SU-DHL-6 (cell line): ENCODE measurements at regions not wholly inside any gene's neighbourhood (a gene's known extent, or its start where the extent isn't known, plus 50 kb on each side); places are given as distances from the start of the nearest gene placed in this dataset.

ENCODE experiments used
- H2AFZ ChIP-seq: fragments of 200-600 bp; sonication (generic); 2 replicates; pipeline ENCODE4 v1.6.1; 2014; ENCODE audit warnings: low read depth, mild to moderate bottlenecking, moderate library complexity, mixed read lengths, antibody characterized with exemption, low read length; ENCODE audit not compliant: severe bottlenecking
- H3F3A ChIP-seq: fragments of 200-600 bp; shearing (Covaris generic); 2 replicates; pipeline ENCODE4 v1.6.0; 2016; ENCODE audit warnings: antibody characterized with exemption, mild to moderate bottlenecking; ENCODE audit not compliant: insufficient read depth
- H3K27ac ChIP-seq: fragments of 200-600 bp; sonication (generic); 2 replicates; pipeline ENCODE4 v1.5.1; 2016; ENCODE audit warnings: low read depth, mild to moderate bottlenecking, low read length, moderate library complexity, mixed read lengths
- H3K27me3 ChIP-seq: fragments of 200-600 bp; sonication (generic), shearing (Covaris generic); 2 replicates; pipeline ENCODE4 v1.6.0; 2014; ENCODE audit warnings: mild to moderate bottlenecking, low read length
- H3K36me3 ChIP-seq: fragments of 200-600 bp; sonication (generic); 2 replicates; pipeline ENCODE4 v1.6.1; 2014; ENCODE audit warnings: mild to moderate bottlenecking, low read length, mixed read lengths
- H3K4me2 ChIP-seq: fragments of 300-600, 200-600 bp; shearing (Covaris generic), sonication (generic); 2 replicates; pipeline ENCODE4 v1.6.0; 2014; ENCODE audit warnings: low read length, low read depth, mild to moderate bottlenecking; ENCODE audit not compliant: poor library complexity, severe bottlenecking
- H3K4me3 ChIP-seq: fragments of 200-600 bp; sonication (generic); 2 replicates; pipeline ENCODE4 v1.5.1; 2014; ENCODE audit warnings: antibody characterized with exemption, low read length, mild to moderate bottlenecking, mixed read lengths; ENCODE audit not compliant: insufficient read depth, poor library complexity, severe bottlenecking
- H3K79me2 ChIP-seq: fragments of 200-600 bp; sonication (generic); 2 replicates; pipeline ENCODE4 v1.6.1; 2014; ENCODE audit warnings: mild to moderate bottlenecking, low read length, moderate library complexity; ENCODE audit not compliant: insufficient read depth
- H3K9ac ChIP-seq: fragments of 200-600 bp; sonication (generic); 2 replicates; pipeline ENCODE4 v1.7.0; 2014; ENCODE audit warnings: mild to moderate bottlenecking, low read length
- H3K9me2 ChIP-seq: fragments of 200-600 bp; sonication (generic); replicated peaks from 2 replicates; pipeline ENCODE4 v1.6.1; 2014; ENCODE audit warnings: low read length; ENCODE audit not compliant: insufficient read depth
- H3K9me3 ChIP-seq: fragments of 200-600 bp; sonication (generic); 2 replicates; pipeline ENCODE4 v1.6.1; 2014; ENCODE audit warnings: low read length, mixed read lengths; ENCODE audit not compliant: insufficient read depth
- H4K20me1 ChIP-seq: fragments of 200-600 bp; sonication (generic); 2 replicates; pipeline ENCODE4 v1.6.1; 2014; ENCODE audit warnings: low read depth, mild to moderate bottlenecking, antibody characterized with exemption, low read length, moderate library complexity, mixed read lengths
- EZH2phosphoT487 ChIP-seq: fragments of 200-600 bp; sonication (generic), shearing (Covaris generic); conservative IDR thresholded peaks from 2 replicates; pipeline ENCODE4 v1.6.1; 2018; ENCODE audit warnings: mild to moderate bottlenecking, antibody characterized with exemption, low read length, moderate library complexity, mixed read lengths
- TF ChIP-seq, protein P1 (sequence below): fragments of 200-600 bp; sonication (generic); IDR thresholded peaks from one replicate; pipeline ENCODE4 v1.5.1; 2017; ENCODE audit warnings: antibody characterized with exemption, mild to moderate bottlenecking, low read length, moderate library complexity; ENCODE audit not compliant: insufficient read depth, poor library complexity, severe bottlenecking

DNA sequence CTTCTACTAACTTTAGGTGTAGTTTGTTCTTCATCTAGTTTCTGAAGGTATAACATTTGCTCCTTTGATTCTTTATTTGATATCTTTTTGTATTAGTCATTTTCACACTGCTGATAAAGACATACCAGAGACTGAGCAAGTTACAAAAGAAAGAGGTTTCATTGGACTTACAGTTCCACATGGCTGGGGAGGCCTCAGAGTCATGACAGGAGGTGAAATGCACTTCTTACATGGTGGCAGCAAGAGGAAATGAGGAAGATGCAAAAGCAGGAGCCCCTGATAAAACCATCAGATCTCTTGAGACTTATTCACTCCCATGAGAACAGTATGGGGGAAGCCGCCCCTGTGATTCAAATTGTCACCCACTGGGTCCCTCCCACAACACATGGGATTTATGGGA is 544.4 kb upstream of the DSEL start:
- Histone ChIP-seq H3K27me3 (no peaks in the 10 kb centered on the region), H3F3A (no peaks in the 10 kb centered on the region), H4K20me1 (no peaks in the 10 kb centered on the region), H3K36me3 (no peaks in the 10 kb centered on the region), H3K27ac (no peak overlapping the region), H3K9me2 (no peaks in the 10 kb centered on the region), H3K4me3 (no peak overlapping the region), H3K4me2 (no peak overlapping the region), H3K79me2 (no peaks in the 10 kb centered on the region), H2AFZ (no peak overlapping the region), H3K9me3 (no peaks in the 10 kb centered on the region), H3K9ac (no peak overlapping the region)
- no peak for TF ChIP-seq EZH2phosphoT487
- TF ChIP-seq, protein P1, sequence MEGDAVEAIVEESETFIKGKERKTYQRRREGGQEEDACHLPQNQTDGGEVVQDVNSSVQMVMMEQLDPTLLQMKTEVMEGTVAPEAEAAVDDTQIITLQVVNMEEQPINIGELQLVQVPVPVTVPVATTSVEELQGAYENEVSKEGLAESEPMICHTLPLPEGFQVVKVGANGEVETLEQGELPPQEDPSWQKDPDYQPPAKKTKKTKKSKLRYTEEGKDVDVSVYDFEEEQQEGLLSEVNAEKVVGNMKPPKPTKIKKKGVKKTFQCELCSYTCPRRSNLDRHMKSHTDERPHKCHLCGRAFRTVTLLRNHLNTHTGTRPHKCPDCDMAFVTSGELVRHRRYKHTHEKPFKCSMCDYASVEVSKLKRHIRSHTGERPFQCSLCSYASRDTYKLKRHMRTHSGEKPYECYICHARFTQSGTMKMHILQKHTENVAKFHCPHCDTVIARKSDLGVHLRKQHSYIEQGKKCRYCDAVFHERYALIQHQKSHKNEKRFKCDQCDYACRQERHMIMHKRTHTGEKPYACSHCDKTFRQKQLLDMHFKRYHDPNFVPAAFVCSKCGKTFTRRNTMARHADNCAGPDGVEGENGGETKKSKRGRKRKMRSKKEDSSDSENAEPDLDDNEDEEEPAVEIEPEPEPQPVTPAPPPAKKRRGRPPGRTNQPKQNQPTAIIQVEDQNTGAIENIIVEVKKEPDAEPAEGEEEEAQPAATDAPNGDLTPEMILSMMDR, result no peak

DNA sequence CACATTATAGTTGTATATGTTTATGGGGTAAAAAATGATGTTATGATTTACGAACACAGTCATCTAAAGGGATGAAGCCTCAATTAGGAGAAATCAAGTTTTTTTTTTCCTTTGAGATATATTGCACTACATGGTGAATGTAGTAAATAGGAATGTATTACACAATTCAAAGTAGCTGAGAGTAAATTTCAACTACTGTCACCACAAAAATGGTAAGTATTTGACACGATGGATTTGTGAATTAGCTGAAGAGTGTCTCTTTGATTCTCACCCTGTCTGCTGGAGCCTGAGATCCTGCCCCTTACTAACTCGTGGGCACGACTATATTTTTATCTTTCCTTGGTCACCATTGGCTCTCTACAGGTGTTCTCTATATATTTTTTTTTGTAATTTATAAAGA is 540.4 kb upstream of the DSEL start:
- Histone ChIP-seq H3K79me2 (no peaks in the 10 kb centered on the region), H3K27me3 (no peaks in the 10 kb centered on the region), H3F3A (no peaks in the 10 kb centered on the region), H3K4me2 (no peak overlapping the region), H3K9ac (no peak overlapping the region), H3K9me3 (no peaks in the 10 kb centered on the region), H4K20me1 (no peaks in the 10 kb centered on the region), H3K36me3 (no peaks in the 10 kb centered on the region), H2AFZ (no peak overlapping the region), H3K4me3 (no peak overlapping the region), H3K9me2 (no peaks in the 10 kb centered on the region), H3K27ac (no peak overlapping the region)
- TF ChIP-seq EZH2phosphoT487, result no peak
- TF ChIP-seq, protein P1, result no peak

DNA sequence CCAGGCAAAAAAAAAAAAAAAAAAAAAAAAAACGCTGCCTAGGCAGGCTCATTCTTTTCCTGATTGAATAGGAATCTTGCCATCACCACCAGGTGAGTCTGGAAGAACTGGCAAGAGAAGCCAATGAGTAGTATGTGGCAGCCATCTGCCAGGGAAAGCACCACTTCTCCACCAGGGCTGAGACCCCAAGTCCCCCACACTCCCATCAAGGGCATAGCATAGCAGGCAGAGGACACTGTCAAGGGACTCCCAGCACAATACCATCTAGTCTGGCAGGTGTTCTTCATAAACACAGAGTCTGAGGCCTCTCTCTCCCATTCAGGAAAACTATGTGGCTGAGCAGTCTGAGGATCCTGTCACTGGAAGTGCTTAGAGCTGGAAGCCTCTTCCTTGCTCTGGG is 538.1 kb upstream of the DSEL start:
- Histone ChIP-seq H3K79me2 (no peaks in the 10 kb centered on the region), H3F3A (no peaks in the 10 kb centered on the region), H3K4me3 (no peak overlapping the region), H4K20me1 (no peaks in the 10 kb centered on the region), H3K9me3 (no peaks in the 10 kb centered on the region), H3K27me3 (no peaks in the 10 kb centered on the region), H3K4me2 (no peak overlapping the region), H3K9ac (no peak overlapping the region), H2AFZ (no peak overlapping the region), H3K9me2 (no peaks in the 10 kb centered on the region), H3K27ac (no peak overlapping the region), H3K36me3 (no peaks in the 10 kb centered on the region)
- TF ChIP-seq, protein P1, result no peak
- no peak for TF ChIP-seq EZH2phosphoT487

DNA sequence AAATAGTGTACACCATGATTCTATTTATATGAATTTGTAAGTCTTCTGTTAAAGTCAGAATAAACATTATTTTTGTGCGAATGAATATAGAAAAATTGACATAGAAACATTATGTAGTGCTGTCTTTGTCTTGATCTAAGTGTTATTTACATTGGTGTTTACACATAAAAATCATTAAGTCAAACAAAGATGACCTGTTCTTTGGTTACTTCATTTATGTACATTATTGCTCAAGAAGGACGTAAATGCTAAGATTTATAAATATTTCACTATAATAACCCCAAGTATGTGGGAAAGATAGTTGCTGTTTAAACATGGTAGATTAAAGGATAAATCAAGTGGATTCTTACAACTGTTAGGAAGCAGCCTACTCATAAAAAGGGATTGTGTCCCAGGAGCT is 536.8 kb upstream of the DSEL start:
- Histone ChIP-seq H3K27me3 (no peaks in the 10 kb centered on the region), H2AFZ (no peak overlapping the region), H3K79me2 (no peaks in the 10 kb centered on the region), H3K9me3 (no peaks in the 10 kb centered on the region), H4K20me1 (no peaks in the 10 kb centered on the region), H3F3A (no peaks in the 10 kb centered on the region), H3K36me3 (no peaks in the 10 kb centered on the region), H3K27ac (no peak overlapping the region), H3K9ac (no peak overlapping the region), H3K4me3 (no peak overlapping the region), H3K9me2 (no peaks in the 10 kb centered on the region), H3K4me2 (no peak overlapping the region)
- TF ChIP-seq, protein P1, result no peak
- no peak for TF ChIP-seq EZH2phosphoT487
